ENCODE measurements at regions not wholly inside any gene's neighbourhood (a gene's known extent, or its start where the extent isn't known, plus 50 kb on each side); places are given as distances from the start of the nearest gene placed in this dataset.
"Not testable (repeated sequence)": the region's sequence is repeated elsewhere in the genome, so short reads cannot be mapped to it uniquely, and the experiment has no call there.

DNA sequence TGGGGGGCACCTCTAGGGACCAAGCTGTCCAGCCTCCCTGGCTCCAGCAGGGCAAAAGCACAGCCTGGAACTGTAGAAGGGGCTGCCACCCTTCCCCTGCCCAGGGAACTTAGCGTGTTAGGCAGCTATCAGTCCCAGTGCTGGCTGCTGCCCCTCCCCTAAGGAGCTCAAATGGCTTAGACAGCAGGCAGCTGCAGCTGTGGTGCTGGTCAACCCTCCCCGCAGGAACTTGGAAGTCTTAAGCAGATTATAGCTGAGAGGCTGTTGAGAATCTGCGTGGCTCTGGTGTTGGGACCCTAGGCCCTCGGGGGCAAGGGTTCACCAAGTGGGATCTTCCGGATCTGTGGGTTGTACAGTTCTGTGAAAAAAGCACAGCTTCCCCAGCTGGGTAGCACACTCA, 536.5 kb upstream of the CDH10 start:
- Histone ChIP-seq H2AFZ (ENCODE audit: low read length) (no peak overlapping the region), H3K9me3 (ENCODE audit: control insufficient read depth, insufficient read depth, low read depth, low read length) (no peaks in the 10 kb centered on the region), H4K20me1 (ENCODE audit: control insufficient read depth, extremely low read depth, insufficient read depth, low read length) (no peaks in the 10 kb centered on the region), H3K27ac (ENCODE audit: insufficient read depth, low read length) (no peak overlapping the region), H3K4me3 (replicated peaks in 1 of 4; ENCODE audit: control extremely low read depth in 1 of 4, insufficient read depth in 1 of 4, low read depth in 3 of 4, low read length in 4 of 4) (no peak overlapping the region), H3K4me2 (ENCODE audit: extremely low read depth, insufficient read depth, low read length) (no peak overlapping the region), H3K79me2 (ENCODE audit: control insufficient read depth, insufficient read depth, low read length) (no peaks in the 10 kb centered on the region), H3K4me1 (ENCODE audit: control insufficient read depth, extremely low read depth, insufficient read depth, low read length) (no peaks in the 10 kb centered on the region), H3K9ac (ENCODE audit: insufficient read depth, low read length) (no peak overlapping the region), H3K27me3 (ENCODE audit: control insufficient read depth, insufficient read depth, low read length) (no peaks in the 10 kb centered on the region), H3K36me3 (ENCODE audit: control insufficient read depth, insufficient read depth, low read length) (no peaks in the 10 kb centered on the region)
- no peak for DNase-seq (ENCODE audit: low read depth in 2 of 2)
- no peak for TF ChIP-seq EZH2 (IDR thresholded peaks at IDR 0.05; ENCODE audit: low read length, missing control alignments)
- TF ChIP-seq, protein P1, sequence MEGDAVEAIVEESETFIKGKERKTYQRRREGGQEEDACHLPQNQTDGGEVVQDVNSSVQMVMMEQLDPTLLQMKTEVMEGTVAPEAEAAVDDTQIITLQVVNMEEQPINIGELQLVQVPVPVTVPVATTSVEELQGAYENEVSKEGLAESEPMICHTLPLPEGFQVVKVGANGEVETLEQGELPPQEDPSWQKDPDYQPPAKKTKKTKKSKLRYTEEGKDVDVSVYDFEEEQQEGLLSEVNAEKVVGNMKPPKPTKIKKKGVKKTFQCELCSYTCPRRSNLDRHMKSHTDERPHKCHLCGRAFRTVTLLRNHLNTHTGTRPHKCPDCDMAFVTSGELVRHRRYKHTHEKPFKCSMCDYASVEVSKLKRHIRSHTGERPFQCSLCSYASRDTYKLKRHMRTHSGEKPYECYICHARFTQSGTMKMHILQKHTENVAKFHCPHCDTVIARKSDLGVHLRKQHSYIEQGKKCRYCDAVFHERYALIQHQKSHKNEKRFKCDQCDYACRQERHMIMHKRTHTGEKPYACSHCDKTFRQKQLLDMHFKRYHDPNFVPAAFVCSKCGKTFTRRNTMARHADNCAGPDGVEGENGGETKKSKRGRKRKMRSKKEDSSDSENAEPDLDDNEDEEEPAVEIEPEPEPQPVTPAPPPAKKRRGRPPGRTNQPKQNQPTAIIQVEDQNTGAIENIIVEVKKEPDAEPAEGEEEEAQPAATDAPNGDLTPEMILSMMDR (conservative IDR thresholded peaks at IDR 0.05 in 1 of 2, IDR thresholded peaks at IDR 0.05 in 1 of 2; ENCODE audit: low read depth in 1 of 2, low read length in 2 of 2): no peak

DNA sequence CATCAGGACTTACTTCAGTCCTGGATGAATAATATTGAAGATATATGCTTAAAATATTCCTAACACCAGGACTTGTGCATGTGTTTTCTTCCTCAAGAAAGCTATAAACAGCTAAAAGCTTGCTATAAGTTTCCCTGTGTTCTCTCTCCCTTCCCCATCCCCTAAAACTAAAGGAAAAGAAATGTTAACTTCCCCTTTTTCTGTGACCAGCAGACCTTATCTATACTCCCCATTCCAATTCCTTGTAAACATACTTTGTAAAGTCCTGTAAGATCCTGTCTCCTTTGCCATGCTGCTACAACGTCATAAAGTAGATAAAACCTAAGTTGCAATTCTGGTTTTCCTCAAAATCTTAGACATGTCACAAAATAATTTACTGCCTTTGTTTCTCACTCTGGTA, 517.8 kb upstream of the CDH10 start:
- not testable (repeated sequence) for H3K79me2 ChIP-seq (ENCODE audit: control insufficient read depth, insufficient read depth, low read length); H3K27me3 ChIP-seq (ENCODE audit: control insufficient read depth, insufficient read depth, low read length); H3K4me1 ChIP-seq (ENCODE audit: control insufficient read depth, extremely low read depth, insufficient read depth, low read length); H3K27ac ChIP-seq (ENCODE audit: insufficient read depth, low read length); H4K20me1 ChIP-seq (ENCODE audit: control insufficient read depth, extremely low read depth, insufficient read depth, low read length); H2AFZ ChIP-seq (ENCODE audit: low read length); H3K4me3 ChIP-seq (replicated peaks in 1 of 4; ENCODE audit: control extremely low read depth in 1 of 4, insufficient read depth in 1 of 4, low read depth in 3 of 4, low read length in 4 of 4); DNase-seq (ENCODE audit: low read depth in 2 of 2); H3K36me3 ChIP-seq (ENCODE audit: control insufficient read depth, insufficient read depth, low read length); H3K9me3 ChIP-seq (ENCODE audit: control insufficient read depth, insufficient read depth, low read depth, low read length); H3K4me2 ChIP-seq (ENCODE audit: extremely low read depth, insufficient read depth, low read length); H3K9ac ChIP-seq (ENCODE audit: insufficient read depth, low read length)

DNA sequence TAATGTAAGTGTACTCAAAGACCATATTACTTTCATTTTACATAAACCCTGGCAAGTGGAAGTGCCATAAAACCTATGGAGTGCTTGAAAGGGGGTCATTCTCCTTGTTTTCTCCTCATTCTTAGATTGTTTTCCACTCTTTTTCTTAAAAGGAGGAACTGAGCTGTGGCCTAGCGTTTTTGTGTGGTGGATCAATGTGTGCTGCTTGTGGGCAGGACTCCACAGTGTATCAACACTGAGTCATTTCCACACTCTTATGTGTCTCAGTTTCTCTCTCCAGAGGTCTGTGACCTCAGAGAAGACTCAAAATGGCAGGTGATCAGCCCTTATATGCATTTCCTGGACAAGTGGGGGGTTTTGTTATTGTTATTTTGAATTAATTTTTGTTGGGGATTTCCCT, 516.1 kb upstream of the CDH10 start:
- H3K79me2 ChIP-seq (ENCODE audit: control insufficient read depth, insufficient read depth, low read length): no peaks in the 10 kb centered on the region
- TF ChIP-seq, protein P1 (conservative IDR thresholded peaks at IDR 0.05 in 1 of 2, IDR thresholded peaks at IDR 0.05 in 1 of 2; ENCODE audit: low read depth in 1 of 2, low read length in 2 of 2): no peak
- no peak for TF ChIP-seq EZH2 (IDR thresholded peaks at IDR 0.05; ENCODE audit: low read length, missing control alignments)
- no peaks in the 10 kb centered on the region for H3K4me1 ChIP-seq (ENCODE audit: control insufficient read depth, extremely low read depth, insufficient read depth, low read length)
- H3K27me3 ChIP-seq (ENCODE audit: control insufficient read depth, insufficient read depth, low read length): no peaks in the 10 kb centered on the region
- no peak overlapping the region for H3K4me3 ChIP-seq (replicated peaks in 1 of 4; ENCODE audit: control extremely low read depth in 1 of 4, insufficient read depth in 1 of 4, low read depth in 3 of 4, low read length in 4 of 4)
- no peaks in the 10 kb centered on the region for H4K20me1 ChIP-seq (ENCODE audit: control insufficient read depth, extremely low read depth, insufficient read depth, low read length)
- no peaks in the 10 kb centered on the region for H3K9me3 ChIP-seq (ENCODE audit: control insufficient read depth, insufficient read depth, low read depth, low read length)
- no peak overlapping the region for H3K4me2 ChIP-seq (ENCODE audit: extremely low read depth, insufficient read depth, low read length)
- H2AFZ ChIP-seq (ENCODE audit: low read length): no peak overlapping the region
- H3K27ac ChIP-seq (ENCODE audit: insufficient read depth, low read length): no peak overlapping the region
- no peaks in the 10 kb centered on the region for H3K36me3 ChIP-seq (ENCODE audit: control insufficient read depth, insufficient read depth, low read length)
- no peak for DNase-seq (ENCODE audit: low read depth in 2 of 2)
- no peak overlapping the region for H3K9ac ChIP-seq (ENCODE audit: insufficient read depth, low read length)

DNA sequence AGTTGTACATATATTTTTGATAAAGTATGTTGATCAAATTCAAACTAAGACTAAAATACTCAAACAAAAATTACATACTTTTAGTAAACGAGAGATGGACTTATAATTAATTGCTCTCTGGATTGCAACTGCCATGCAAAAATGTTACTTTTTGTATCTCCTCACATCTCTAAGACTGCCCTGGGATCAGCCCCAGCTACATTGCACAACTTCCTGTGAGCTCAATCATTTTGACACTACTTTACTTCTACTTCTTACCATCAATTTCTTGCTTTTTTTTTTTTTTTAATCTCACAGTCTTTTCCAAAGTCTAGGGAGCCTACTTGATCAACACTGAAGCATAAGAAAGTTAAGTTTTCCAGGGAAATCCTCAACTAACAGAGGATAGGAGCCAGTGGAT, 506.0 kb upstream of the CDH10 start:
- no peak for TF ChIP-seq EZH2 (IDR thresholded peaks at IDR 0.05; ENCODE audit: low read length, missing control alignments)
- TF ChIP-seq, protein P1 (conservative IDR thresholded peaks at IDR 0.05 in 1 of 2, IDR thresholded peaks at IDR 0.05 in 1 of 2; ENCODE audit: low read depth in 1 of 2, low read length in 2 of 2): no peak
- Histone ChIP-seq H4K20me1 (ENCODE audit: control insufficient read depth, extremely low read depth, insufficient read depth, low read length) (no peaks in the 10 kb centered on the region), H3K9ac (ENCODE audit: insufficient read depth, low read length) (no peak overlapping the region), H3K4me1 (ENCODE audit: control insufficient read depth, extremely low read depth, insufficient read depth, low read length) (no peaks in the 10 kb centered on the region), H3K4me3 (replicated peaks in 1 of 4; ENCODE audit: control extremely low read depth in 1 of 4, insufficient read depth in 1 of 4, low read depth in 3 of 4, low read length in 4 of 4) (no peak overlapping the region), H3K27me3 (ENCODE audit: control insufficient read depth, insufficient read depth, low read length) (no peaks in the 10 kb centered on the region), H3K4me2 (ENCODE audit: extremely low read depth, insufficient read depth, low read length) (no peak overlapping the region), H3K36me3 (ENCODE audit: control insufficient read depth, insufficient read depth, low read length) (no peaks in the 10 kb centered on the region), H3K27ac (ENCODE audit: insufficient read depth, low read length) (no peak overlapping the region), H2AFZ (ENCODE audit: low read length) (no peak overlapping the region), H3K9me3 (ENCODE audit: control insufficient read depth, insufficient read depth, low read depth, low read length) (no peaks in the 10 kb centered on the region), H3K79me2 (ENCODE audit: control insufficient read depth, insufficient read depth, low read length) (no peaks in the 10 kb centered on the region)
- no peak for DNase-seq (ENCODE audit: low read depth in 2 of 2)

Measured in fibroblast of lung (primary cell).